ENCODE measurements at regions not wholly inside any gene's neighbourhood (a gene's known extent, or its start where the extent isn't known, plus 50 kb on each side); places are given as distances from the start of the nearest gene placed in this dataset.

DNA sequence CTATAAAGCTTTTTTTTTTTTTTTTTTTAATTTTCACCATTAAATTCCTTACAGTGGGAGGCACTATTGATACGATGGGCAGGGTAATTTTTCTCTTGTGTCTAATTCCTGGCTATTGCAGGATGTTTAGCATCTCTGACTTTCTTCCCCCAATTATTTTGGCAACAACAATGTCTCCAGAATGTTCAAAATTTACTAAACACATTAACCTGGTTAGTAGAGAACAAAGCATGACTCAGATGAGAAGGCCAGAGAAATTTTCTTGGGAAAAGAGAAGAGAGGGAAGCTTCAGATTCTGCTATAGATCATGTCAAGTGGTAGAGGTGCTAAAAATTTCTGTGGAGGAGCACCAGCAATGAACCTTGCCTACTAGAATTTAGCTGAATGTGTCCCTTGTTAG lies 171.5 kb upstream of the PRICKLE1 start:
- TF ChIP-seq, protein P1, sequence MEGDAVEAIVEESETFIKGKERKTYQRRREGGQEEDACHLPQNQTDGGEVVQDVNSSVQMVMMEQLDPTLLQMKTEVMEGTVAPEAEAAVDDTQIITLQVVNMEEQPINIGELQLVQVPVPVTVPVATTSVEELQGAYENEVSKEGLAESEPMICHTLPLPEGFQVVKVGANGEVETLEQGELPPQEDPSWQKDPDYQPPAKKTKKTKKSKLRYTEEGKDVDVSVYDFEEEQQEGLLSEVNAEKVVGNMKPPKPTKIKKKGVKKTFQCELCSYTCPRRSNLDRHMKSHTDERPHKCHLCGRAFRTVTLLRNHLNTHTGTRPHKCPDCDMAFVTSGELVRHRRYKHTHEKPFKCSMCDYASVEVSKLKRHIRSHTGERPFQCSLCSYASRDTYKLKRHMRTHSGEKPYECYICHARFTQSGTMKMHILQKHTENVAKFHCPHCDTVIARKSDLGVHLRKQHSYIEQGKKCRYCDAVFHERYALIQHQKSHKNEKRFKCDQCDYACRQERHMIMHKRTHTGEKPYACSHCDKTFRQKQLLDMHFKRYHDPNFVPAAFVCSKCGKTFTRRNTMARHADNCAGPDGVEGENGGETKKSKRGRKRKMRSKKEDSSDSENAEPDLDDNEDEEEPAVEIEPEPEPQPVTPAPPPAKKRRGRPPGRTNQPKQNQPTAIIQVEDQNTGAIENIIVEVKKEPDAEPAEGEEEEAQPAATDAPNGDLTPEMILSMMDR (IDR thresholded peaks at IDR 0.05): no peak
- TF ChIP-seq POLR2A (IDR thresholded peaks at IDR 0.05): no peak

Data from adrenal gland (tissue), 5 donors.